Heart left ventricle (tissue), 13 donors: ENCODE measurements at regions not wholly inside any gene's neighbourhood (a gene's known extent, or its start where the extent isn't known, plus 50 kb on each side); places are given as distances from the start of the nearest gene placed in this dataset.

Source experiments
- POLR2A ChIP-seq, 2 donors: fragments of 450-650 bp; IDR thresholded peaks; one replicate each; pipeline ENCODE4 v1.6.1; 2017; ENCODE audit warnings: antibody characterized with exemption in 2 of 2, mild to moderate bottlenecking in 2 of 2, moderate library complexity in 2 of 2
- TF ChIP-seq, protein P1 (sequence below), 12 donors: fragments of 200-600 bp; sonication (generic) in 4 of 12; IDR thresholded peaks; one replicate each; pipeline versions ENCODE4 v1.5.0 to v1.8.0; 2018 to 2022; ENCODE audit warnings: antibody characterized with exemption in 12 of 12, mild to moderate bottlenecking in 5 of 12
- donor health status: ischemic (EF 13 %, LVEDD 7.1; RV severe dilation, severe dysfunction).
- donor health status: DM: no; HTN: yes; CAD: no.
- donor health status: DM: no; HTN: no; CAD: no.
- donor health status: ischemic (EF 25% LVEDD 6.9; RV normal size, moderate dysfunction).
- donor health status: ischemic (EF 25% LVEDD 5.7; RV mildly dilated, moderate dysfunction).
- donor health status: ischemic (EF 35%, LVEDD 5.7; RV mildly dilated, moderate dysfunction).
- donor health status: nonischemic (EF 11% LVEDD 7.7; RV severe dilation, severe dysfunction).
- donor health status: DM: yes; HTN: yes; CAD: no.
- donor health status: PGD.
- donor health status: ischemic (EF 29% LVEDD 5.4; RV normal size, mild dysfunction).
- donor health status: nonischemic (EF 23%, LVEDD 6.1; RV moderate dilation, normal function).

GRCh38 chr12:67520606-67521005 is 127.9 kb upstream of the DYRK2 start:
- TF ChIP-seq, protein P1, sequence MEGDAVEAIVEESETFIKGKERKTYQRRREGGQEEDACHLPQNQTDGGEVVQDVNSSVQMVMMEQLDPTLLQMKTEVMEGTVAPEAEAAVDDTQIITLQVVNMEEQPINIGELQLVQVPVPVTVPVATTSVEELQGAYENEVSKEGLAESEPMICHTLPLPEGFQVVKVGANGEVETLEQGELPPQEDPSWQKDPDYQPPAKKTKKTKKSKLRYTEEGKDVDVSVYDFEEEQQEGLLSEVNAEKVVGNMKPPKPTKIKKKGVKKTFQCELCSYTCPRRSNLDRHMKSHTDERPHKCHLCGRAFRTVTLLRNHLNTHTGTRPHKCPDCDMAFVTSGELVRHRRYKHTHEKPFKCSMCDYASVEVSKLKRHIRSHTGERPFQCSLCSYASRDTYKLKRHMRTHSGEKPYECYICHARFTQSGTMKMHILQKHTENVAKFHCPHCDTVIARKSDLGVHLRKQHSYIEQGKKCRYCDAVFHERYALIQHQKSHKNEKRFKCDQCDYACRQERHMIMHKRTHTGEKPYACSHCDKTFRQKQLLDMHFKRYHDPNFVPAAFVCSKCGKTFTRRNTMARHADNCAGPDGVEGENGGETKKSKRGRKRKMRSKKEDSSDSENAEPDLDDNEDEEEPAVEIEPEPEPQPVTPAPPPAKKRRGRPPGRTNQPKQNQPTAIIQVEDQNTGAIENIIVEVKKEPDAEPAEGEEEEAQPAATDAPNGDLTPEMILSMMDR (IDR thresholded peaks at IDR 0.05) = no peak
- TF ChIP-seq POLR2A (IDR thresholded peaks at IDR 0.05) = no peak
